GM12865 (cell line): ENCODE measurements at regions not wholly inside any gene's neighbourhood (a gene's known extent, or its start where the extent isn't known, plus 50 kb on each side); places are given as distances from the start of the nearest gene placed in this dataset.
"Not testable (repeated sequence)": the region's sequence is repeated elsewhere in the genome, so short reads cannot be mapped to it uniquely, and the experiment has no call there.

Experiments
- DNase-seq: peaks from one replicate; pipeline ENCODE4 v3.0.0; 2010; ENCODE audit warnings: low read depth
- H3K4me3 ChIP-seq: 2 replicates; pipeline ENCODE4 v1.5.1; 2011; ENCODE audit warnings: mild to moderate bottlenecking, low read depth, low read length, control low read depth
- TF ChIP-seq, protein P1 (sequence below): IDR thresholded peaks from 2 replicates; pipeline ENCODE4 v1.5.1; 2011; ENCODE audit warnings: low read length, control low read depth, low read depth, inconsistent platforms; ENCODE audit not compliant: insufficient read depth; ENCODE audit errors: missing control alignments

- H3K4me3 ChIP-seq = no peak overlapping the region
- DNase-seq = no peak
- TF ChIP-seq, protein P1, sequence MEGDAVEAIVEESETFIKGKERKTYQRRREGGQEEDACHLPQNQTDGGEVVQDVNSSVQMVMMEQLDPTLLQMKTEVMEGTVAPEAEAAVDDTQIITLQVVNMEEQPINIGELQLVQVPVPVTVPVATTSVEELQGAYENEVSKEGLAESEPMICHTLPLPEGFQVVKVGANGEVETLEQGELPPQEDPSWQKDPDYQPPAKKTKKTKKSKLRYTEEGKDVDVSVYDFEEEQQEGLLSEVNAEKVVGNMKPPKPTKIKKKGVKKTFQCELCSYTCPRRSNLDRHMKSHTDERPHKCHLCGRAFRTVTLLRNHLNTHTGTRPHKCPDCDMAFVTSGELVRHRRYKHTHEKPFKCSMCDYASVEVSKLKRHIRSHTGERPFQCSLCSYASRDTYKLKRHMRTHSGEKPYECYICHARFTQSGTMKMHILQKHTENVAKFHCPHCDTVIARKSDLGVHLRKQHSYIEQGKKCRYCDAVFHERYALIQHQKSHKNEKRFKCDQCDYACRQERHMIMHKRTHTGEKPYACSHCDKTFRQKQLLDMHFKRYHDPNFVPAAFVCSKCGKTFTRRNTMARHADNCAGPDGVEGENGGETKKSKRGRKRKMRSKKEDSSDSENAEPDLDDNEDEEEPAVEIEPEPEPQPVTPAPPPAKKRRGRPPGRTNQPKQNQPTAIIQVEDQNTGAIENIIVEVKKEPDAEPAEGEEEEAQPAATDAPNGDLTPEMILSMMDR = no peak
Observed at GRCh38 chrX:2640436-2641150, 50.5 kb upstream of the CD99 start.

DNA sequence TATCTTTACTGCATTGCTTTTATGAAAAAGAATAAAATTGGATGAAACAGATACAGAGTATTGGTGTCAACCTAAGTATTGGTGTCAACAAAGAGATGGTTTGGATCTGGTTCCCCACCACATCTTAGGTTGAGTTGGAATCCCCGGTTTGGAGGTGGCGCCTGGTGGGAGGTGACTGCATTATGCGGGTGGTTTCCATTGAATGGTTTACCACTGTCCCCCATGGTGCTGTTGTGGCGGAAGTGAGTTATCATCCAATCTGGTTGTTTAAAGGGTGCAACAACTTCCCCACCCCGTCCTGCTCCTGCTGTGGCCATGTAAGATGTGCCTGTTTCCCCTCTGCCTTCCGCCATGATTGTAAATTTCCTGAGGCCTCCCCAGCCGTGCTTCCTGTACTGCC lies 52.8 kb upstream of the CD99 start:
- TF ChIP-seq, protein P1 = no peak
- H3K4me3 ChIP-seq = no peak overlapping the region
- no peak for DNase-seq

DNA sequence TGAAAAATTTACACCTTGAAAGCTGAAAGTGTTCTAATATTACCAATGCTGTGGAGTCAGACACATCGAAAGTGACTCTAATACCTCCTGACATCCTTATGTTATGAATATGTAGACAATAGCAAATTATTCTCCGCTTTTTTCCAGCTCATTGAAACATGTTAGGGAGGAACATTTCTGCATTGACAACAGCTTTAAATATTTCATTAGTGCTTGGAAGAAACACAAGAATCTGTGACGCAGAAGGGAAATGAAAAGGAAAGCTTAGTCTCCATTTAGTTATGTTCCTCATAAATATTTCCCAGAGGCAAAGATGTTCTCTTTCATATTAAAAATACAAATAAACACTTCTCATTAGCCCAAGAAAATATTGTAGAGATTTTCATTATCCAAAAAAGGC lies 55.8 kb upstream of the CD99 start:
- TF ChIP-seq, protein P1 = no peak
- no peak overlapping the region for H3K4me3 ChIP-seq
- no peak for DNase-seq

DNA sequence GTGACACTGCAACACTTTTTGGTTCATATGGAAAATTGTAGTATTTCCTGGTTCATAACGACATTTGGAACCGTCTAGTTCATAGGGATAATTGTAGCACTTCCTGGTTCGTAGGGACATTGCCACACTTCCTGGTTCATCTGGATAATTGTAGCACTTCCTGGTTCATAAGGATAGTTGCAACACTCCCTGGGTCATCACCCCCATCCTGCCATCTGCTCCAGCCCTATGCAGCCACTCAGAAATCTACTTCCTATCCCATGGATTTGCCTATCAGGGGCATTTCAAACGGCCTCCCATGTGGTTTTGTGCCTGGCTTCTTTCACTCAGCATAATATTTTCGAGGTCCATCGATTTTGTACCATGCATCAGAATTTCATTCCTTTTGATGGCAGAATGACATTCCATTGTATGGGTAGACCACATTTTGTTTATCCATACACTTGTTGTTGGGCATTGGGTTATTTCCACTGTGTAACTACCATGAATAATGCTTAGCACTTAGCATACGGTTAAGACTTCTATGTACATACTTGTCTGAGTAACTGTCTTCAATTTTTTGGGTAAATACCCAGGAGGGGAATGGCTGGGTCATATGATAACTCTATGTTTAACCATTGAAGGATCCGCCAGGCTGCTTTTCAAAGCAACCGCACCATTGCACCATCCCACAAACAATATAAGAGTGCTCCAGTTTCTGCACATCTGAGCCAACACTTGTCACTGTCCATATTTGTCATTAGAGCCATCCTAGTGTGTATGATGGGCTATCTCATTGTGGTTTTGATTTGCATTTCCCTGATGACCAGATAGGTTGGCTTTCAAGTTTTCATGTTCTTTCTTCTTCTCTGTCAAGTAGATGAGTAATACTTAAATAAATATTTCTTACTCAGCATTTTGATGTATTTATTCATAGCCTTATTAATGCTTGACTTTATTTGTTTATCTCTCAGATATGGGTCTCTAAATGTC lies 58.3 kb upstream of the CD99 start:
- no peak for DNase-seq
- H3K4me3 ChIP-seq = no peak overlapping the region
- TF ChIP-seq, protein P1 = no peak

DNA sequence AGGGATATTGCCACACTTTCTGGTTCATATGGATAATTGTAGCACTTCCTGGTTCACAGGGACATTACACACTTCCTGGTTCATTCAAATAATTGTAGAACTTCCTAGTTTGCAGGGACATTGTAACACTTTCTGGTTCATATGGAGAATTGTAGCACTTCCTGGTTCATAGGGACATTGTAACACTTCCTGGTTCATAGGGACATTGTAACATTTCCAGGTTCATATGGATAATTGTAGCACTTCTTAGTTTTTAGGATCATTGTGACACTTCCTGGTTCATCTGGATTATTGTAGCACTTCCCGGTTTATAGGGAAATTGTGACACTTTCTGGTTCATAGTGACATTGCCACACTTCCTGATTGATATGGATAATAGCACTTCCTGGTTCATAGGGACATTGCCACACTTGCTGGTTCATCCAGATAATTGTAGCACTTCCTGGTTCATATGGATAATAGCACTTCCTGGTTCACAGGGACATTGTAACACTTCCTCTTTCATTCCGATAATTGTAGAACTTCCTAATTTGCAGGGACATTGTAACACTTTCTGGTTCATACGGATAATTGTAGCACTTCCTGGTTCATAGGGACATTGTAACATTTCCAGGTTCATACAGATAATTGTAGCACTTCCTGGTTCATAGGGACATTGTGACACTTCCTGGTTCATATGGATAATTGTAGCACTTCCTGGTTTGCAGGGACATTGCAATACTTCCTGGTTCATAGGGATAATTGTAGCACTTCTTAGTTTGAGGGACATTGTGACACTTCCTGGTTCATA lies 59.2 kb upstream of the CD99 start:
- TF ChIP-seq, protein P1 = no peak
- H3K4me3 ChIP-seq = no peak overlapping the region
- no peak for DNase-seq

- peak; percentile 26 for DNase-seq
- not testable (repeated sequence) for H3K4me3 ChIP-seq
Observed at GRCh38 chrX:2630935-2631742, 60.0 kb upstream of the CD99 start.

- not testable (repeated sequence) for H3K4me3 ChIP-seq
- peak; percentile 47 for DNase-seq
Observed at GRCh38 chrX:2630008-2630934, 60.8 kb upstream of the CD99 start.
